ENCODE measurements at regions not wholly inside any gene's neighbourhood (a gene's known extent, or its start where the extent isn't known, plus 50 kb on each side); places are given as distances from the start of the nearest gene placed in this dataset.

DNA sequence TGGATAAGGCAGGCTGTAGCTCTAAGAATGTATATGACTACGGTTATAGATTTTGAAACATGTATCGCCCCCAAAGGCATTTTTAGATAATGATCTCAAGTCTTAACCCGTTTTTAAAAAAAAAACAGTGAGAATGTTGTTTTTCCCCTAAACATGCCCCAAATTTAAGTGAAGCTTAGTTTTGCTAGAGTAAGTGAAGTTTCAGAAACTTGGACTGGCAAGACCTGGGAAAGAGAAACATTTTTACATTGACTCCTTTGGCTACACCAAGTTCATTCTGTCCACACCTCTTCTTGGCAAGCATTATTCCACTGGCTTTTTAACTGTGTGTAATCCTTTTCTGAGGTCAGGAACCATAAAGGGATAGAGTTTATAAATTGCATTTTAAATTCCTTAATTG lies 216.7 kb upstream of the CELF2 start:
- TF ChIP-seq CTCF (IDR thresholded peaks at IDR 0.05; ENCODE audit: extremely low read depth, insufficient read depth, missing control alignments), result no peak
- in situ Hi-C loops (cut with MboI; ENCODE audit: low pct_unique_long_range_greater_than_20kb, low sequenced_read_pairs, unreplicated experiment), result no loop called here
- no peak for DNase-seq (ENCODE audit: low spot score)

GRCh38 chr10:10803278-10803677 lies 214.4 kb upstream of the CELF2 start:
- DNase-seq (ENCODE audit: low spot score), result no peak
- TF ChIP-seq CTCF (IDR thresholded peaks at IDR 0.05; ENCODE audit: extremely low read depth, insufficient read depth, missing control alignments), result no peak
- in situ Hi-C loops (cut with MboI; ENCODE audit: low pct_unique_long_range_greater_than_20kb, low sequenced_read_pairs, unreplicated experiment), result no loop called here

DNA sequence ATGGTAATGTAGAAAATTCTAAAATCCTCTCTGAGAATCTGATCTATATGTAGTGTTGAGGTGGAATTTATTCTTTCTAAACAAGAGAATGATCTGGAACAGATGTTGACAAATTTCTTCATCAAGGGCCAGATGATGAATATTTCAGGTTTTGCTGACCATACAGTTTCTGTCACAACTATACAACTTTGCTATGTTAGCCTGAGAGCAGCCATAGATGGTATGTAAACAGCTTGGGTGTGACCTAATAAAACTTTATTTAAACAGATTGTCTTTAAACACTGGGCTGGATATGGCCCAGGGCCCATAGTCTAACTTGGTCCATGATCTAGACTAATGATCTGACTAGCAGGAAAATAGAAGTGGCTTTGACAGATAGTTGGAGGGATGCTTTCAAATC lies 213.6 kb upstream of the CELF2 start:
- no peak for TF ChIP-seq CTCF (IDR thresholded peaks at IDR 0.05; ENCODE audit: extremely low read depth, insufficient read depth, missing control alignments)
- DNase-seq (ENCODE audit: low spot score), result no peak
- in situ Hi-C loops (cut with MboI; ENCODE audit: low pct_unique_long_range_greater_than_20kb, low sequenced_read_pairs, unreplicated experiment), result no loop called here

DNA sequence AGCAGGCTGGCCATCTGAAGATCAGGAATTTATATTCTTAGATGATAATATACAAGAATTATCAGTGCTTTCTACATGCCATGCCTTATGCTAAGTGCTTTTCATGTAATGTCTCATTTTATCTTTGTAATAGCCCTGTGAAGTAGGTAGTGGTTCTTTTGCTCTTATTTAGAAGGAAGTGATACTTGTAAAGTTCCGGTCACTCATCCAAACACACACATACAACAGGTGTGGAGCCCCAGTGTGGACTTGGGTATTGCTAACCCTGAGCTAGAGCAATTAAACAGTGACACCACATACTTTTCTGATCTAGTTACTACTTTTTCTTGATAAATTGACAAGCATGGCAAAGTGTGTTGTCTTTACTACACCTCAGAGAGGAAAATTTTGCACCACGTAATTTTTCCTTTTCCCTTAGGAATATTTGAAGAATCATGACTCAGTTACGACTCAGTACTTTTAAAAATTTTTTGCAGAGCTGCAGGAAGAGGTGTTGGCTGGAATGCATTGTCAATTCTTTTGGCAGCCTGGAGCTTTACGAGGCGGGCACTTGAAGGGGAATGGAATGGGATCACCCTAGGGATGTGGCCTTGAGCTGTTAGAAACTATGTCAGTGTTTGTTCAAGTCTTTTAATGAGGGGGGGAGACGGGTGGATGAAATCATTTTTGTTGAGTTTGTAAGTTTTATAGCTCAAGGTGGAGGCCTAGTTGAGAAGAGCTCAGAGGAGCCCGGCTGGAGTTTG lies 212.5 kb upstream of the CELF2 start:
- in situ Hi-C loops (cut with MboI; ENCODE audit: low pct_unique_long_range_greater_than_20kb, low sequenced_read_pairs, unreplicated experiment), result no loop called here
- no peak for DNase-seq (ENCODE audit: low spot score)
- TF ChIP-seq CTCF (IDR thresholded peaks at IDR 0.05; ENCODE audit: extremely low read depth, insufficient read depth, missing control alignments), result no peak

- no peak for TF ChIP-seq CTCF (IDR thresholded peaks at IDR 0.05; ENCODE audit: extremely low read depth, insufficient read depth, missing control alignments)
- DNase-seq (ENCODE audit: low spot score), result no peak
- in situ Hi-C loops (cut with MboI; ENCODE audit: low pct_unique_long_range_greater_than_20kb, low sequenced_read_pairs, unreplicated experiment), result no loop called here
Measured at GRCh38 chr10:10807106-10807505, 210.6 kb upstream of the CELF2 start.

DNA sequence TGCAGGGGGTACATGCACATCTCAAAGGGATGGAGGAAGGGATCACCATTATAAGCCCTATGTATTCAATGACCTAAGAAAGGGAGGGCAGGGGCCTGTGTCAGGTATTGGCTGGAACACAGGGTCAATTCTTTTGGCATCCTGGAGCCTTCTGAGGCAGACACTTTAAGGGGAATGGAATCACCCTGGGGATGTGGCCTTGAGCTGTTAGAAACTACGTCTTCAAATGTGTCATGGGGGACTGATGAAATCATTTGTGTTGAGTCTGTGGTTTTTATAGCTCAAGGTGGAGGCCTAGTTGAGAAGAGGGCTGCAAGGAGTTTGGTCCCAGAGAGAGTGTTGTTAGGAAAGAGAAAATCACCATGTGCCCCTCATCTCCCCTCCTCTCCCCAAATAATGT lies 206.1 kb upstream of the CELF2 start:
- no peak for DNase-seq (ENCODE audit: low spot score)
- no peak for TF ChIP-seq CTCF (IDR thresholded peaks at IDR 0.05; ENCODE audit: extremely low read depth, insufficient read depth, missing control alignments)
- in situ Hi-C loops (cut with MboI; ENCODE audit: low pct_unique_long_range_greater_than_20kb, low sequenced_read_pairs, unreplicated experiment), result no loop called here

Measured in GM13977 (cell line).